GM21529 (cell line): ENCODE measurements at regions not wholly inside any gene's neighbourhood (a gene's known extent, or its start where the extent isn't known, plus 50 kb on each side); places are given as distances from the start of the nearest gene placed in this dataset.

ENCODE experiments used
- ATAC-seq: cut with Tn5 transposase; IDR thresholded peaks from one replicate; pipeline ENCODE4 v1.9.1; 2021; ENCODE audit not compliant: unreplicated experiment

GRCh38 chr2:37588316-37588777 lies 83.1 kb downstream of the CDC42EP3 start:
- ATAC-seq = no peak

- ATAC-seq = peak; percentile 38
These were observed 82.1 kb downstream of the CDC42EP3 start for GRCh38 chr2:37589298-37589697.

- ATAC-seq = no peak
These were observed 81.3 kb downstream of the CDC42EP3 start for GRCh38 chr2:37590119-37590571.
